Kidney (tissue), 13 donors: ENCODE measurements at regions not wholly inside any gene's neighbourhood (a gene's known extent, or its start where the extent isn't known, plus 50 kb on each side); places are given as distances from the start of the nearest gene placed in this dataset.
"Not testable (repeated sequence)": the region's sequence is repeated elsewhere in the genome, so short reads cannot be mapped to it uniquely, and the experiment has no call there.

Source experiments
- DNase-seq, 5 donors: peaks; one replicate each; pipeline ENCODE4 v3.0.0-alpha.2; 2013 to 2020
- FAIRE-seq: peaks from 2 replicates; lab custom pipeline; 2012; peaks lifted over from hg19 to GRCh38; lab: Jason Lieb, UNC
- H3K27ac ChIP-seq, 2 donors: one replicate each; pipeline ENCODE4 v1.7.0; 2013; ENCODE audit warnings: low read depth in 2 of 2, low read length in 2 of 2, inconsistent platforms in 1 of 2
- H3K27me3 ChIP-seq: one replicate; pipeline ENCODE4 v1.7.1; 2013; ENCODE audit warnings: low read length, inconsistent platforms; ENCODE audit not compliant: control insufficient read depth, insufficient read depth
- H3K36me3 ChIP-seq, 3 donors: one replicate each; pipeline versions ENCODE4 v1.7.0 to v1.7.1; 2013; ENCODE audit warnings: low read length in 3 of 3, control low read depth in 1 of 3, inconsistent platforms in 1 of 3; ENCODE audit not compliant: insufficient read depth in 3 of 3, control insufficient read depth in 2 of 3
- H3K4me1 ChIP-seq, 3 donors: one replicate each; pipeline versions ENCODE4 v1.7.0 to v1.7.1; 2013; ENCODE audit warnings: low read length in 3 of 3, inconsistent platforms in 1 of 3, low read depth in 1 of 3; ENCODE audit not compliant: control insufficient read depth in 2 of 3, insufficient read depth in 2 of 3
- H3K4me3 ChIP-seq, 3 donors: one replicate each; pipeline versions ENCODE4 v1.7.0 to v1.8.1; 2013; ENCODE audit warnings: low read length in 3 of 3, control low read depth in 1 of 3, inconsistent platforms in 1 of 3
- H3K9ac ChIP-seq, 3 donors: one replicate each; pipeline versions ENCODE4 v1.7.0 to v1.7.1; 2013; ENCODE audit warnings: low read length in 3 of 3, control low read depth in 1 of 3, inconsistent platforms in 1 of 3
- H3K9me3 ChIP-seq, 3 donors: one replicate each; pipeline versions ENCODE4 v1.7.0 to v1.7.1; 2013; ENCODE audit warnings: low read length in 3 of 3, control low read depth in 1 of 3, inconsistent platforms in 1 of 3; ENCODE audit not compliant: control insufficient read depth in 2 of 3, insufficient read depth in 1 of 3
- CTCF ChIP-seq: IDR thresholded peaks from 3 replicates; pipeline ENCODE4 v1.5.1; 2012; ENCODE audit warnings: mild to moderate bottlenecking, moderate library complexity, borderline replicate concordance; ENCODE audit not compliant: insufficient read depth; ENCODE audit errors: extremely low read depth
- intact Hi-C: fragments of 100-400 bp; cut with DNase I; formaldehyde crosslinking; loops from one replicate; pipeline ENCODE4 v1.11.1; 2022
- donor health status: control.
- donor health status: control.
- donor health status: control.
- donor health status: control.
- donor health status: control.
- donor health status: DM: yes; HTN: yes; CAD: no.
- donor health status: Normal renal cell carcinoma (clear cell type).

- no peak for TF ChIP-seq CTCF
- no peak for FAIRE-seq
- Histone ChIP-seq H3K9me3 (no peaks in the 10 kb centered on the region), H3K36me3 (no peaks in the 10 kb centered on the region), H3K9ac (no peak overlapping the region), H3K27ac (no peak overlapping the region), H3K27me3 (no peaks in the 10 kb centered on the region), H3K4me1 (no peaks in the 10 kb centered on the region), H3K4me3 (no peak overlapping the region)
- intact Hi-C loops: no loop called here
- no peak for DNase-seq
These were observed 616.4 kb upstream of the CBLB start for GRCh38 chr3:106485217-106485616.

GRCh38 chr3:106485802-106486201, 617.0 kb upstream of the CBLB start:
- intact Hi-C loops: no loop called here
- FAIRE-seq (no peak), DNase-seq (no peak)
- TF ChIP-seq CTCF: no peak
- Histone ChIP-seq H3K4me1 (no peaks in the 10 kb centered on the region), H3K9ac (no peak overlapping the region), H3K36me3 (no peaks in the 10 kb centered on the region), H3K9me3 (no peaks in the 10 kb centered on the region), H3K27ac (no peak overlapping the region), H3K27me3 (no peaks in the 10 kb centered on the region), H3K4me3 (no peak overlapping the region)

- H3K9ac ChIP-seq, H3K36me3 ChIP-seq, FAIRE-seq, H3K4me1 ChIP-seq, H3K27me3 ChIP-seq, H3K27ac ChIP-seq, H3K9me3 ChIP-seq, DNase-seq, intact Hi-C loops, H3K4me3 ChIP-seq: not testable (repeated sequence)
These were observed 618.3 kb upstream of the CBLB start for GRCh38 chr3:106486945-106487639.

- H3K9ac ChIP-seq: no peak overlapping the region
- no peaks in the 10 kb centered on the region for H3K27me3 ChIP-seq
- no peaks in the 10 kb centered on the region for H3K36me3 ChIP-seq
- no peak for FAIRE-seq
- intact Hi-C loops: no loop called here
- no peak for TF ChIP-seq CTCF
- H3K27ac ChIP-seq: no peak overlapping the region
- no peak for DNase-seq
- H3K4me3 ChIP-seq: no peak overlapping the region
- no peaks in the 10 kb centered on the region for H3K4me1 ChIP-seq
- H3K9me3 ChIP-seq: no peaks in the 10 kb centered on the region
These were observed 619.5 kb upstream of the CBLB start for GRCh38 chr3:106488331-106488730.
